ENCODE measurements at regions not wholly inside any gene's neighbourhood (a gene's known extent, or its start where the extent isn't known, plus 50 kb on each side); places are given as distances from the start of the nearest gene placed in this dataset.

DNA sequence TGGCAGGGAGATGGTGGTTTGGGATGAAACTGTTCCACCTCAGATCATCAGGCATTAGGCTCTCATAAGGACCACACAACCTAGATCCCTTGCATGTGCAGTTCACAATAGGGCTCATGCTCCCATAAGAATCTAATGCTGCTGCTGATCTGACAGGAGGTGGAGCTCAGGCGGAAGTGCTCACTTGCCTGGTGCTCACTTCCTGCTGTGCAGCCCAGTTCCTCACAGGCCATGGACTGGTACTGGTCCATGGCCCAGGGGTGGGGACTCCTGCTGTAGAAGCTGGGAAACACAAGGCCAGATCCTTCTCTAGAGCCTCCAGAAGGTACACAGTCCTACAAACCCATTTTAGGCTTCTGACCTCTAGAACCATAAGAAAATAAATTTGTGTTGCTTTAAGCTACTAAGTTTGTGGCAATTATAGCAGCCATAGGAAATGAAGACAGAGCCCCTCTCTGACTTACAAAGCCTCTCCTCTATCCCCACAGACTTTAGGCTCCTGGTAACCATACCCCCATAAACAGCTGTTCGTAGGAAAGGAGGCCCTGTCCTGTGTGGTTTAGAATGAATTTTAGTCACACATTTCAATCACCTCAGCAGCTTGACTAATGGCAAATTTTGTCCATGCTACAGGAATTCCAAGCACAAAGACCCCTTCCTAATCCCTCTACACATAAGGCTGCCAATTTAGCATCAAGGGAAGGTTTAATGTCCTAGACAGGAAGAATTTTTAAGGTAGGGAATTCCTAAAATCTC is 206.1 kb upstream of the PHYHIPL start:
- Histone ChIP-seq H4K8ac (ENCODE audit: low read depth in 2 of 2, low read length in 2 of 2) (no peak overlapping the region), H3K4me1 (ENCODE audit: control insufficient read depth, insufficient read depth, low read length) (no peaks in the 10 kb centered on the region), H3K23ac (ENCODE audit: low read depth, low read length) (no peak overlapping the region), H2BK20ac (ENCODE audit: low read depth, low read length) (no peak overlapping the region), H3K18ac (ENCODE audit: low read depth, low read length) (no peak overlapping the region), H3K9ac (ENCODE audit: low read depth, low read length) (no peak overlapping the region), H3K9me1 (ENCODE audit: insufficient read depth, low read length) (no peaks in the 10 kb centered on the region), H3K36me3 (ENCODE audit: control insufficient read depth, insufficient read depth, low read length) (no peaks in the 10 kb centered on the region), H4K5ac (ENCODE audit: low read depth, low read length) (no peak overlapping the region), H3K56ac (ENCODE audit: extremely low read depth, insufficient read depth, low read length) (no peak overlapping the region), H2AFZ (replicated peaks; ENCODE audit: low read length, poor library complexity) (no peak overlapping the region), H4K20me1 (ENCODE audit: insufficient read depth, low read length) (no peaks in the 10 kb centered on the region), H3K4ac (ENCODE audit: low read depth, low read length) (no peak overlapping the region), H3K79me1 (ENCODE audit: low read depth in 1 of 2, low read length in 2 of 2) (no peaks in the 10 kb centered on the region), H2AK5ac (ENCODE audit: low read depth, low read length) (no peak overlapping the region), H3K4me2 (ENCODE audit: low read depth, low read length) (no peak overlapping the region), H2BK120ac (ENCODE audit: low read depth, low read length) (no peak overlapping the region), H3K4me3 (ENCODE audit: insufficient read depth, low read depth, low read length) (no peak overlapping the region), H2AK9ac (replicated peaks; ENCODE audit: low read depth, low read length, poor library complexity) (no peak overlapping the region), H4K91ac (ENCODE audit: insufficient read depth, low read depth, low read length) (no peak overlapping the region), H3K27me3 (ENCODE audit: control insufficient read depth, insufficient read depth, low read length) (peaks cover 10% of the 10 kb centered on the region), H2BK15ac (ENCODE audit: low read depth, low read length) (no peak overlapping the region), H2BK5ac (ENCODE audit: low read depth, low read length, poor library complexity, severe bottlenecking) (no peak overlapping the region), H3K14ac (replicated peaks; ENCODE audit: low read depth, low read length) (no peak overlapping the region), H3K27ac (ENCODE audit: insufficient read depth, low read length) (no peak overlapping the region), H3K9me3 (ENCODE audit: control insufficient read depth, insufficient read depth, low read length) (no peaks in the 10 kb centered on the region)
- BruUV-seq (replicated peaks) = no TSS peak
- no peak for TF ChIP-seq RCOR1 (IDR thresholded peaks at IDR 0.05; ENCODE audit: insufficient replicate concordance, low read length)
- no peak for TF ChIP-seq SMC3 (IDR thresholded peaks at IDR 0.05; ENCODE audit: low read depth, low read length)
- no peak for TF ChIP-seq FOS (IDR thresholded peaks at IDR 0.05; ENCODE audit: low read depth, low read length)
- no peak for TF ChIP-seq BHLHE40 (IDR thresholded peaks at IDR 0.05; ENCODE audit: low read depth, low read length)
- TF ChIP-seq MAFK (IDR thresholded peaks at IDR 0.05; ENCODE audit: low read depth, low read length) = no peak
- TF ChIP-seq, protein P1, sequence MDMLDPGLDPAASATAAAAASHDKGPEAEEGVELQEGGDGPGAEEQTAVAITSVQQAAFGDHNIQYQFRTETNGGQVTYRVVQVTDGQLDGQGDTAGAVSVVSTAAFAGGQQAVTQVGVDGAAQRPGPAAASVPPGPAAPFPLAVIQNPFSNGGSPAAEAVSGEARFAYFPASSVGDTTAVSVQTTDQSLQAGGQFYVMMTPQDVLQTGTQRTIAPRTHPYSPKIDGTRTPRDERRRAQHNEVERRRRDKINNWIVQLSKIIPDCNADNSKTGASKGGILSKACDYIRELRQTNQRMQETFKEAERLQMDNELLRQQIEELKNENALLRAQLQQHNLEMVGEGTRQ (IDR thresholded peaks at IDR 0.05; ENCODE audit: low read depth, low read length) = no peak
- TF ChIP-seq RAD21 (IDR thresholded peaks at IDR 0.05; ENCODE audit: low read length) = no peak
- TF ChIP-seq MXI1 (IDR thresholded peaks at IDR 0.05; ENCODE audit: borderline replicate concordance, low read depth, low read length) = no peak
- TF ChIP-seq CHD1 (IDR thresholded peaks at IDR 0.05; ENCODE audit: low read depth, low read length) = no peak
- TF ChIP-seq RFX5 (IDR thresholded peaks at IDR 0.05; ENCODE audit: low read depth, low read length) = no peak
- TF ChIP-seq MAZ (IDR thresholded peaks at IDR 0.05; ENCODE audit: borderline replicate concordance, low read depth, low read length) = no peak
- TF ChIP-seq POLR2A (IDR thresholded peaks at IDR 0.05; ENCODE audit: low read depth, low read length) = no peak
- TF ChIP-seq CEBPB (IDR thresholded peaks at IDR 0.05; ENCODE audit: low read depth, low read length) = no peak
- TF ChIP-seq, protein P2, sequence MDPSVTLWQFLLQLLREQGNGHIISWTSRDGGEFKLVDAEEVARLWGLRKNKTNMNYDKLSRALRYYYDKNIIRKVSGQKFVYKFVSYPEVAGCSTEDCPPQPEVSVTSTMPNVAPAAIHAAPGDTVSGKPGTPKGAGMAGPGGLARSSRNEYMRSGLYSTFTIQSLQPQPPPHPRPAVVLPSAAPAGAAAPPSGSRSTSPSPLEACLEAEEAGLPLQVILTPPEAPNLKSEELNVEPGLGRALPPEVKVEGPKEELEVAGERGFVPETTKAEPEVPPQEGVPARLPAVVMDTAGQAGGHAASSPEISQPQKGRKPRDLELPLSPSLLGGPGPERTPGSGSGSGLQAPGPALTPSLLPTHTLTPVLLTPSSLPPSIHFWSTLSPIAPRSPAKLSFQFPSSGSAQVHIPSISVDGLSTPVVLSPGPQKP (IDR thresholded peaks at IDR 0.05; ENCODE audit: borderline replicate concordance, low read depth, low read length) = no peak
- TF ChIP-seq, protein P3, sequence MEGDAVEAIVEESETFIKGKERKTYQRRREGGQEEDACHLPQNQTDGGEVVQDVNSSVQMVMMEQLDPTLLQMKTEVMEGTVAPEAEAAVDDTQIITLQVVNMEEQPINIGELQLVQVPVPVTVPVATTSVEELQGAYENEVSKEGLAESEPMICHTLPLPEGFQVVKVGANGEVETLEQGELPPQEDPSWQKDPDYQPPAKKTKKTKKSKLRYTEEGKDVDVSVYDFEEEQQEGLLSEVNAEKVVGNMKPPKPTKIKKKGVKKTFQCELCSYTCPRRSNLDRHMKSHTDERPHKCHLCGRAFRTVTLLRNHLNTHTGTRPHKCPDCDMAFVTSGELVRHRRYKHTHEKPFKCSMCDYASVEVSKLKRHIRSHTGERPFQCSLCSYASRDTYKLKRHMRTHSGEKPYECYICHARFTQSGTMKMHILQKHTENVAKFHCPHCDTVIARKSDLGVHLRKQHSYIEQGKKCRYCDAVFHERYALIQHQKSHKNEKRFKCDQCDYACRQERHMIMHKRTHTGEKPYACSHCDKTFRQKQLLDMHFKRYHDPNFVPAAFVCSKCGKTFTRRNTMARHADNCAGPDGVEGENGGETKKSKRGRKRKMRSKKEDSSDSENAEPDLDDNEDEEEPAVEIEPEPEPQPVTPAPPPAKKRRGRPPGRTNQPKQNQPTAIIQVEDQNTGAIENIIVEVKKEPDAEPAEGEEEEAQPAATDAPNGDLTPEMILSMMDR (conservative IDR thresholded peaks at IDR 0.05; ENCODE audit: low read depth, low read length) = no peak
- TF ChIP-seq NFE2L2 (IDR thresholded peaks at IDR 0.05; ENCODE audit: low read depth, low read length) = no peak
- in situ Hi-C loops (cut with MboI; ENCODE audit: low sequenced_read_pairs) = loop anchor here (25.0 kb wide), 1 partner anchor 642 kb away; no protein-coding TSS in a partner anchor
- ATAC-seq (ENCODE audit: low read depth) = no peak
- intact Hi-C loops (cut with micrococcal nuclease) = no loop called here
- CTCF ChIA-PET = interaction anchor here (0.7 to 1.3 kb wide), 2 partner anchors 11 to 1113 kb away, joined by 3 read pairs; no protein-coding TSS in a partner anchor
- DNase-seq = no peak
- WGBS, 2 experiments (ENCODE audit: extremely low coverage in 2 of 2, insufficient read length in 1 of 2) = no CpG with 5 or more reads among the region's 2 CpGs
- POLR2A ChIA-PET (ENCODE audit: unreplicated experiment) = no interaction called here
- dilution Hi-C loops (cut with HindIII; ENCODE audit: low sequenced_read_pairs, unreplicated experiment) = no loop called here
